Neuronal stem cell (in vitro differentiated cells): ENCODE measurements at regions not wholly inside any gene's neighbourhood (a gene's known extent, or its start where the extent isn't known, plus 50 kb on each side); places are given as distances from the start of the nearest gene placed in this dataset.

Experiments used
- DNase-seq: peaks from one replicate; pipeline ENCODE4 v3.0.0-alpha.2; 2013; ENCODE audit warnings: low spot score
- H2AFZ ChIP-seq: one replicate; pipeline ENCODE4 v1.6.1; 2013; ENCODE audit warnings: mild to moderate bottlenecking, low read length, inconsistent platforms
- H2AK5ac ChIP-seq: 2 replicates; pipeline ENCODE4 v1.6.1; 2013; ENCODE audit warnings: low read depth, mild to moderate bottlenecking, inconsistent platforms, low read length, moderate library complexity, mixed read lengths
- H2BK120ac ChIP-seq: 2 replicates; pipeline ENCODE4 v1.6.1; 2013; ENCODE audit warnings: low read depth, mild to moderate bottlenecking, inconsistent platforms, low read length, moderate library complexity, mixed read lengths
- H2BK12ac ChIP-seq: one replicate; pipeline ENCODE4 v1.6.1; 2013; ENCODE audit warnings: low read length, inconsistent platforms
- H2BK15ac ChIP-seq: 2 replicates; pipeline ENCODE4 v1.6.1; 2013; ENCODE audit warnings: mild to moderate bottlenecking, low read length, inconsistent platforms, mixed read lengths
- H2BK5ac ChIP-seq: one replicate; pipeline ENCODE4 v1.6.1; 2013; ENCODE audit warnings: inconsistent platforms, mild to moderate bottlenecking, low read length, moderate library complexity
- H3K14ac ChIP-seq: one replicate; pipeline ENCODE4 v1.6.1; 2013; ENCODE audit warnings: low read length, inconsistent platforms
- H3K18ac ChIP-seq: 2 replicates; pipeline ENCODE4 v1.6.1; 2013; ENCODE audit warnings: low read length, inconsistent platforms
- H3K23ac ChIP-seq: 2 replicates; pipeline ENCODE4 v1.6.1; 2013; ENCODE audit warnings: low read depth, mild to moderate bottlenecking, mixed read lengths, low read length, inconsistent platforms; ENCODE audit not compliant: poor library complexity
- H3K27ac ChIP-seq: replicated peaks from 3 replicates; pipeline ENCODE4 v1.5.1; 2013; ENCODE audit warnings: low read length, inconsistent platforms
- H3K27me3 ChIP-seq, 3 experiments: 2 replicates each; pipeline ENCODE4 v1.6.1; 2013; ENCODE audit warnings: low read length in 3 of 3, mild to moderate bottlenecking in 2 of 3, inconsistent platforms in 1 of 3, low read depth in 1 of 3, mixed read lengths in 1 of 3, moderate library complexity in 1 of 3; ENCODE audit not compliant: control insufficient read depth in 3 of 3, insufficient read depth in 3 of 3
- H3K36me3 ChIP-seq, 2 donors: replicated peaks in 1 of 2; 2 replicates each; pipeline ENCODE4 v1.6.1; 2013; ENCODE audit warnings: low read length in 2 of 2; ENCODE audit not compliant: control insufficient read depth in 2 of 2, insufficient read depth in 2 of 2
- H3K4ac ChIP-seq: 2 replicates; pipeline ENCODE4 v1.6.1; 2013; ENCODE audit warnings: inconsistent platforms, mild to moderate bottlenecking, low read length, moderate library complexity
- H3K4me1 ChIP-seq, 2 donors: 1 replicate in 1 of 2; 2 replicates in 1 of 2; pipeline ENCODE4 v1.6.1; 2013; ENCODE audit warnings: low read length in 2 of 2, low read depth in 1 of 2; ENCODE audit not compliant: control insufficient read depth in 2 of 2, insufficient read depth in 1 of 2
- H3K4me2 ChIP-seq: one replicate; pipeline ENCODE4 v1.6.1; 2013; ENCODE audit warnings: mild to moderate bottlenecking, low read length, inconsistent platforms; ENCODE audit not compliant: insufficient read depth, poor library complexity, severe bottlenecking
- H3K4me3 ChIP-seq, 2 donors: 2 replicates each; pipeline ENCODE4 v1.5.1; 2013; ENCODE audit warnings: low read length in 2 of 2, mild to moderate bottlenecking in 2 of 2, inconsistent platforms in 1 of 2, moderate library complexity in 1 of 2
- H3K79me1 ChIP-seq: one replicate; pipeline ENCODE4 v1.6.1; 2013; ENCODE audit warnings: low read depth, mild to moderate bottlenecking, inconsistent platforms, low read length, moderate library complexity
- H3K9ac ChIP-seq: one replicate; pipeline ENCODE4 v1.6.1; 2013; ENCODE audit warnings: mild to moderate bottlenecking, low read depth, low read length, inconsistent platforms; ENCODE audit not compliant: poor library complexity
- H3K9me3 ChIP-seq, 2 donors: replicated peaks in 1 of 2; 2 replicates each; pipeline versions ENCODE3 to v1.6.1; 2013; ENCODE audit warnings: low read length in 2 of 2, mild to moderate bottlenecking in 2 of 2, inconsistent platforms in 1 of 2, low read depth in 1 of 2, mixed read lengths in 1 of 2, moderate library complexity in 1 of 2; ENCODE audit not compliant: control insufficient read depth in 2 of 2, insufficient read depth in 1 of 2
- H4K8ac ChIP-seq: one replicate; pipeline ENCODE4 v1.6.1; 2013; ENCODE audit warnings: low read depth, mild to moderate bottlenecking, inconsistent platforms, low read length, moderate library complexity
- H4K91ac ChIP-seq: one replicate; pipeline ENCODE4 v1.6.1; 2013; ENCODE audit warnings: low read length, low read depth, mild to moderate bottlenecking, inconsistent platforms; ENCODE audit not compliant: poor library complexity
- WGBS, 2 donors: extraction: QIAGEN DNeasy Blood & Tissue Kit; methylation state at CpG; one replicate each; pipeline ENCODE4 v1.1.7; 2013; ENCODE audit warnings: missing lambda C conversion rate in 2 of 2, mixed read lengths in 1 of 2; ENCODE audit not compliant: insufficient read length in 2 of 2, insufficient replicate concordance in 1 of 2; ENCODE audit errors: extremely low coverage in 2 of 2; 5-methylcytosine and 5-hydroxymethylcytosine counted together

- no CpG with 5 or more reads among the region's 3 CpGs for WGBS, 2 donors
Measured at GRCh38 chr7:41255113-41255512, 447.8 kb downstream of the INHBA start.

GRCh38 chr7:41252957-41253356 is 449.9 kb downstream of the INHBA start:
- H3K9ac ChIP-seq, result no peak overlapping the region
- no peak overlapping the region for H3K18ac ChIP-seq
- no peak overlapping the region for H4K8ac ChIP-seq
- H3K23ac ChIP-seq, result no peak overlapping the region
- H2BK5ac ChIP-seq, result no peak overlapping the region
- H3K79me1 ChIP-seq, result no peaks in the 10 kb centered on the region
- no peak overlapping the region for H2BK15ac ChIP-seq
- H2BK120ac ChIP-seq, result no peak overlapping the region
- no peak overlapping the region for H4K91ac ChIP-seq
- H3K27me3 ChIP-seq, result no peaks in the 10 kb centered on the region
- no peak overlapping the region for H2AFZ ChIP-seq
- peaks cover 0 to 11% of the 10 kb centered on the region in 2 donors for H3K9me3 ChIP-seq
- no peak overlapping the region for H2AK5ac ChIP-seq
- H2BK12ac ChIP-seq, result no peak overlapping the region
- H3K14ac ChIP-seq, result no peak overlapping the region
- no peak overlapping the region for H3K4ac ChIP-seq
- H3K27ac ChIP-seq, result no peak overlapping the region
- no CpG with 5 or more reads among the region's 6 CpGs for WGBS, 2 donors
- no peak overlapping the region for H3K4me2 ChIP-seq
- no peak for DNase-seq
- H3K4me3 ChIP-seq, result no peak overlapping the region
- H3K36me3 ChIP-seq, result no peaks in the 10 kb centered on the region
- H3K4me1 ChIP-seq, result no peaks in the 10 kb centered on the region

More at GRCh38 chr7:41255113-41255512, 447.8 kb downstream of the INHBA start:
- no peak overlapping the region for H3K18ac ChIP-seq
- no peak overlapping the region for H4K8ac ChIP-seq
- peaks cover 0 to 11% of the 10 kb centered on the region in 2 donors for H3K9me3 ChIP-seq
- H3K9ac ChIP-seq, result no peak overlapping the region
- no peak overlapping the region for H3K27ac ChIP-seq
- H3K4ac ChIP-seq, result no peak overlapping the region
- no peak overlapping the region for H2BK5ac ChIP-seq
- H3K4me3 ChIP-seq, result no peak overlapping the region
- DNase-seq, result no peak
- H4K91ac ChIP-seq, result no peak overlapping the region
- H2BK120ac ChIP-seq, result no peak overlapping the region
- no peak overlapping the region for H3K4me2 ChIP-seq
- H3K36me3 ChIP-seq, result no peaks in the 10 kb centered on the region
- no peak overlapping the region for H2AFZ ChIP-seq
- H3K14ac ChIP-seq, result no peak overlapping the region
- no peak overlapping the region for H2BK15ac ChIP-seq
- no peaks in the 10 kb centered on the region for H3K27me3 ChIP-seq
- no peak overlapping the region for H2AK5ac ChIP-seq
- no peak overlapping the region for H2BK12ac ChIP-seq
- H3K79me1 ChIP-seq, result no peaks in the 10 kb centered on the region
- no peak overlapping the region for H3K23ac ChIP-seq
- no peaks in the 10 kb centered on the region for H3K4me1 ChIP-seq

GRCh38 chr7:41252551-41252950 is 450.3 kb downstream of the INHBA start:
- Histone ChIP-seq H3K27me3 (no peaks in the 10 kb centered on the region), H2BK15ac (no peak overlapping the region), H2BK5ac (no peak overlapping the region), H4K91ac (no peak overlapping the region), H3K4me3 (no peak overlapping the region), H4K8ac (no peak overlapping the region), H3K4me2 (no peak overlapping the region), H3K36me3 (no peaks in the 10 kb centered on the region), H3K27ac (no peak overlapping the region), H3K4me1 (peaks cover 0 to 2% of the 10 kb centered on the region in 2 donors), H2BK120ac (no peak overlapping the region), H2BK12ac (no peak overlapping the region), H3K23ac (no peak overlapping the region), H3K9me3 (peaks cover 0 to 11% of the 10 kb centered on the region in 2 donors), H3K14ac (no peak overlapping the region), H3K4ac (no peak overlapping the region), H2AK5ac (no peak overlapping the region), H3K18ac (no peak overlapping the region), H3K9ac (no peak overlapping the region), H2AFZ (no peak overlapping the region), H3K79me1 (no peaks in the 10 kb centered on the region)
- no peak for DNase-seq
- no CpG with 5 or more reads among the region's 1 CpG for WGBS, 2 donors

GRCh38 chr7:41247143-41247865 is 455.6 kb downstream of the INHBA start:
- Histone ChIP-seq H2BK5ac (no peak overlapping the region), H2BK15ac (no peak overlapping the region), H2AFZ (no peak overlapping the region), H3K4me3 (no peak overlapping the region), H3K4me1 (peaks cover 3 to 23% of the 10 kb centered on the region in 2 donors), H3K9ac (no peak overlapping the region), H3K79me1 (no peaks in the 10 kb centered on the region), H3K27ac (no peak overlapping the region), H3K4me2 (no peak overlapping the region), H3K36me3 (no peaks in the 10 kb centered on the region), H3K9me3 (peaks cover 0 to 11% of the 10 kb centered on the region in 2 donors), H2BK12ac (no peak overlapping the region), H3K14ac (no peak overlapping the region), H3K27me3 (no peaks in the 10 kb centered on the region), H3K4ac (no peak overlapping the region), H2BK120ac (no peak overlapping the region), H4K91ac (no peak overlapping the region), H4K8ac (no peak overlapping the region), H3K23ac (no peak overlapping the region), H2AK5ac (no peak overlapping the region), H3K18ac (no peak overlapping the region)
- WGBS, 2 donors, result no CpG with 5 or more reads among the region's 5 CpGs
- no peak for DNase-seq
